ENCODE measurements at regions not wholly inside any gene's neighbourhood (a gene's known extent, or its start where the extent isn't known, plus 50 kb on each side); places are given as distances from the start of the nearest gene placed in this dataset.
A peak's percentile ranks its signal among the peaks of the same experiment; 100 is the strongest.
"Not testable (repeated sequence)": the region's sequence is repeated elsewhere in the genome, so short reads cannot be mapped to it uniquely, and the experiment has no call there.

DNA sequence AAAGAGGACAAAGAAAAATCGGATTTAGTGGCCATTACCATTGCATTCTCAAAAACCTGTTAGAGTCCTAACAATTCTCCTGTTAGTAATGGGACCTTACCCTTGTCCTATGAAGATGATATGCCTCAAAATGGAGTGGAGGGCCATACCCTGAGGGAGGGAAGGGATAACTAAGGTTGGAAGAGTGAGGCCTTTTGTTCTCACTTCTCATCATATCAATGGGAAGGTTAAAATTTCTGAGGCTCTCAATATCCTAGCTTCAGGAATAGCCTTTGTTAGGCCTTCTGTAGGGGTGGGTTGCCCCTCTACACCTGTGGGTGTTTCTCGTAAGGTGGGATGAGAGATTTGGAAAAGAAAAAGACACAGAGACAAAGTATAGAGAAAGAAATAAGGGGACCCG, 109.4 kb upstream of the SGIP1 start:
- 90% methylated on average over 2 of the region's 3 CpGs for WGBS

DNA sequence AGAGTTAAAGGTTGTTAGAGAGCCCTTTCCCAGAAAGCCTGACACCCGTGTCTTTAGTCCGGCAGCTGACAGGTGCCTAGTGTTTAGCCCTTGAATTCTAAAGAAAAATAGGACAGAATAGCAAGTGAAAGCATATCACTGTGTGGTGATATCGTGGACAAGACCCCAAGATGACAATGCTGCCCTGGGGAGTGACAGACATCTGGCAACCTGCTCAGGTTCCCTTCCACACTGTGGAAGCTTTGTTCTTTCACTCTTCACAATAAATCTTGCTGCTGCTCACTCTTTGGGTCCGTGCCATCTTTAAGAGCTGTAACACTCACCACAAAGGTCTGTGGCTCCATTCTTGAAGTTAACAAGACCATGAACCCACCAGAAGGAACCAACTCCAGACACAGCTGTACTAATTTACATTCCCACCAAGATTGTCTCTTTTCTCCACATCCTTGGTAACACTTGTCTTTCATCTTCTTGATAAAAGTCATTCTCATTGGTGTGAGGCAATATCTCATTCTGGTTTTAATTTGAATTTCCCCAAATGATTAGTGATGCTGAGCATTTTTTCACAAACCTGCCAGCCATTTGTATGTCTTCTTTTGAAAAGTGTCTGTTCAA, 107.6 kb upstream of the SGIP1 start:
- no peaks in the 10 kb centered on the region for H3K9me3 ChIP-seq (ENCODE audit: control insufficient read depth, low read length)
- DNase-seq (no peak), ATAC-seq (no peak)
- WGBS, result 55% methylated on average over 4 of the region's 4 CpGs
- intact Hi-C loops (cut with DNase I), result no loop called here
- H3K4me1 ChIP-seq (ENCODE audit: control insufficient read depth, insufficient read depth, low read length), result no peaks in the 10 kb centered on the region
- no peak overlapping the region for H3K27ac ChIP-seq (ENCODE audit: low read length)
- H3K27me3 ChIP-seq (ENCODE audit: control insufficient read depth, insufficient read depth), result no peaks in the 10 kb centered on the region
- no peak overlapping the region for H3K4me3 ChIP-seq (ENCODE audit: low read length)

More for the DNA sequence above, 109.4 kb upstream of the SGIP1 start:
- H3K27me3 ChIP-seq (ENCODE audit: control insufficient read depth, insufficient read depth); intact Hi-C loops (cut with DNase I); H3K9me3 ChIP-seq (ENCODE audit: control insufficient read depth, low read length); DNase-seq; H3K4me3 ChIP-seq (ENCODE audit: low read length); H3K27ac ChIP-seq (ENCODE audit: low read length); ATAC-seq; H3K4me1 ChIP-seq (ENCODE audit: control insufficient read depth, insufficient read depth, low read length): not testable (repeated sequence)

DNA sequence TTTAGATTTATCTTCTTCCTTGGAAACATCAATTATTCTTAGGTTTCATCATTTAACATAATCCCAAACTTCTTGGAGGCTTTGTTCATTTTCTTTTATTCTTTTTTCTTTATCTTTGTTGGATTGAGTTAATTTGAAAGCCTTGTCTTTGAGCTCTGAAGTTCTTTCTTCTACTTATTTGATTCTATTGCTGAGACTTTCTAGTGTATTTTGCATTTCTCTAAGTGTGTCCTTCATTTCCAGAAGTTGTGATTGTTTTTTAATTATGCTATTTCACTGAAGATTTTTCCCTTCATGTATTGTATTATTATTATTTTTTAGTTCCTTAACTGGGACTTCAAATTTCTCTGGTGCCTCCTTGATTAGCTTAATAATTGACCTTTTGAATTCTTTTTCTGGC, 103.1 kb upstream of the SGIP1 start:
- H3K27me3 ChIP-seq (ENCODE audit: control insufficient read depth, insufficient read depth); ATAC-seq; H3K4me3 ChIP-seq (ENCODE audit: low read length); DNase-seq; intact Hi-C loops (cut with DNase I); H3K4me1 ChIP-seq (ENCODE audit: control insufficient read depth, insufficient read depth, low read length); H3K27ac ChIP-seq (ENCODE audit: low read length); H3K9me3 ChIP-seq (ENCODE audit: control insufficient read depth, low read length): not testable (repeated sequence)

DNA sequence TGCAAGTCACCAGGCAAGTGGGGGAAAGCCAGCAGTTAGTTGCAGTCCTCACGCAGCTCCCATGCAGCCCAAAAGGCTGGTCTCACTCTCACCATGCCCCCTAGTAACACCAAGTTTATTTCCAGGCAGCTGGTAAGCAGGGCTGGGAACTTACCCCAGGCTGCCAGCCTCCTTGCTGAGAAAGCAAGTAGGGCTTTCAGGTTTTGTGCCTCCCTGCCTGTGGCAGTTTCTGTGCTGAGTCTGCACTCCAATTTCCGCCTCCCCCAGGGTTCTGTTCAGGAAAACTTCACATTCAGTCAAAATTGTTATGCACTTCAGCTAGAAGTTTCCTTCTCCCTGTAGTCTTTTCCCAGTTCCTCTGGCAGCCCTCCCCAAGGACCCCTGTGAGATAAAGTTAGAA, 102.0 kb upstream of the SGIP1 start:
- DNase-seq, result no peak
- no peaks in the 10 kb centered on the region for H3K27me3 ChIP-seq (ENCODE audit: control insufficient read depth, insufficient read depth)
- H3K4me3 ChIP-seq (ENCODE audit: low read length), result no peak overlapping the region
- no peak for ATAC-seq
- no peaks in the 10 kb centered on the region for H3K4me1 ChIP-seq (ENCODE audit: control insufficient read depth, insufficient read depth, low read length)
- no peaks in the 10 kb centered on the region for H3K9me3 ChIP-seq (ENCODE audit: control insufficient read depth, low read length)
- WGBS, result over 99% methylated on average over 2 of the region's 2 CpGs
- intact Hi-C loops (cut with DNase I), result no loop called here
- no peak overlapping the region for H3K27ac ChIP-seq (ENCODE audit: low read length)

DNA sequence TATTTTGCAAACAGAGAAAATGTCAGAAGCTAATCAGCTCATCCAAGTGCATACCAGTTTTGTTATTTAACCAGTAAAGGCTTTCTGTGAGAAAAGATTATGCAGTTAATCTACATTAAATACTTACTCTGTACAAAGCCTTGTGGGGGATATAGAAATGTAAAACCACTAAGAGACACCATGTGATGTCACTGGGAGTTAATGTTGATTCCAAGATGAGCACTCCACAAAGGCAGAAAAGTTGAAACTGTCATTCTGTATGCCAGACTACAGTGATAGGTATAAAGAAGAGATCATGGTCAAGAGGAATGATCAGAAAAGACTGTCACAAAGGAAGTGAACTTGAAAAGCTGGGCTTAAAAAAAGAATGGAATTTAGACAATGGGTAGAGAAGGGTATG, 100.3 kb upstream of the SGIP1 start:
- intact Hi-C loops (cut with DNase I), result no loop called here
- H3K9me3 ChIP-seq (ENCODE audit: control insufficient read depth, low read length), result no peaks in the 10 kb centered on the region
- no peak overlapping the region for H3K27ac ChIP-seq (ENCODE audit: low read length)
- DNase-seq (no peak), ATAC-seq (no peak)
- H3K4me3 ChIP-seq (ENCODE audit: low read length), result no peak overlapping the region
- H3K4me1 ChIP-seq (ENCODE audit: control insufficient read depth, insufficient read depth, low read length), result no peaks in the 10 kb centered on the region
- no peaks in the 10 kb centered on the region for H3K27me3 ChIP-seq (ENCODE audit: control insufficient read depth, insufficient read depth)

DNA sequence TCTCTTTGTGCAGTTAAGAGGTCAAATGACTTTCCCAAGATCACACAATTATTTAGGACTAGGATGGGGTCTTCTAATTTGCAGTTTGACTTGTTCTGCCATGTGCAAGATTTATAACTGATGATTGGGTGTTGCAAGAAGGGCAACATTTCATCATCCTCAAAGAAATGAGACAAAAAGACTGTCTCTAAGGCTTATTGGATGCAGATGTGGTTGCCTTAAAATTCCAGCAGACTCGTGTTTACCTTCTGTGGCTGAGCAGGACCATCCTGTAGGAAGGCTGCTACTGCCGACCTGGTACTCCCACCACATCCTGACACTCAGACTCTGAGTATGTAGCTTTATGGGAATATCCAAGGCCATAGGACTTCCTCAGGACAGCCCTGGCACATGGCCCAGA, 99.9 kb upstream of the SGIP1 start:
- Histone ChIP-seq H3K4me1 (ENCODE audit: control insufficient read depth, insufficient read depth, low read length) (no peaks in the 10 kb centered on the region), H3K9me3 (ENCODE audit: control insufficient read depth, low read length) (no peaks in the 10 kb centered on the region), H3K4me3 (ENCODE audit: low read length) (no peak overlapping the region), H3K27ac (ENCODE audit: low read length) (no peak overlapping the region), H3K27me3 (ENCODE audit: control insufficient read depth, insufficient read depth) (no peaks in the 10 kb centered on the region)
- DNase-seq (no peak), ATAC-seq (no peak)
- 73% methylated on average over 2 of the region's 2 CpGs for WGBS
- intact Hi-C loops (cut with DNase I), result no loop called here

DNA sequence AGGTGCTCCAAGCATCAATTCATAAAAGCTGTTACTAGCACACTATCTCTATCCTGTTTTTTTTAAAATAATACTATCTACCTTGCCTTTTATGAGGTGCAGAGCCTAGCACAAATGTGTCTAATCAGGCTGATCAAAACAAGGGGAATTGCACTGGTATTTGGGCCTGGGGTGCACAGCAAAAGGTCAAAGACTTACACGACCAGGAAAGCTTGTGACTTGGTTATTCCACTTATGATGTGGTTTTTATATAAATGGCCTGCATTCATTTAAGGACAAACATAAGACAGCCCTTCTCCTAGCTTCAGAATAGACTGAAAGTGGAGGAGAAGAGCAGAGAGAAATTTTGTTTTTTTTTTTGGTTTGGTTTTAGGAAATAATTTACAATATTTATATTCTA, 98.4 kb upstream of the SGIP1 start:
- Histone ChIP-seq H3K4me3 (ENCODE audit: low read length) (no peak overlapping the region), H3K4me1 (ENCODE audit: control insufficient read depth, insufficient read depth, low read length) (no peaks in the 10 kb centered on the region), H3K9me3 (ENCODE audit: control insufficient read depth, low read length) (no peaks in the 10 kb centered on the region), H3K27me3 (ENCODE audit: control insufficient read depth, insufficient read depth) (no peaks in the 10 kb centered on the region), H3K27ac (ENCODE audit: low read length) (no peak overlapping the region)
- DNase-seq (no peak), ATAC-seq (no peak)
- intact Hi-C loops (cut with DNase I), result no loop called here
- WGBS, result 84% methylated on average over 1 of the region's 1 CpG

DNA sequence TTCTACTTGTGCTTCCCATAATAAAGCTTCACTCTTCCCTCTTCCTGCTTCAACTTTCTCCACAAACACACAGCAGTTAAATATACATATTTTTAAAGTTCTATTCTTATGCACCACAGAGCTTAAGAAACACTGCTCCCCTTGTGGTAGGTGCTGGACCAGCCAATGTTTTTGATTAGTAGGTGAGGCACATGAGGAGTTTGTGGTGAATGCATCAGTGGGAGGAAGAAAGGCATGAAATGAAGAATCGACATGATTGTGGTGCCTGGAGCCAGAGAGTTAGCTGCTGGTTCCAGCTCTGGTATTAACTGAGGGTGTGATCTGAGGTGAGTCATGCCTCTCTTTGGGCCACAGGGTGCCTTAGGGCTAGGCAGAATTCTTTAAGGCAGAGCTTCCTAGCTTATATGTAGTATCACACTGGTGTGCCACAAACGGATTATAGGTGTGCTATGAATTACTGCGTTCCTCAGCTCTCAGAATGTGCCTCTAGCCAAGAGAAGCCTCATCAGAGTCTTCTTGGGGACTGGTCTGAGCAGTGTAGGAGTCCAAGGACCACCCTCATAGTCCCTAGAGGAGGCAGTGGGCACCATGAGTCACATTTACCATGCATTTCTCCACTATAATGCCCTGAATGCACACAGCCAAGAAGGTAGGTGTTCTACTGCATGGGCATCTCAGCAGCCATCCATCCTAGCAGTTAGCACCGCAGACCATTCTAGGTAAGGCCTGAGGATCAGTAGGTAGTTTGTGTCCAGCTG, 97.4 kb upstream of the SGIP1 start:
- no peak for ATAC-seq
- no peaks in the 10 kb centered on the region for H3K9me3 ChIP-seq (ENCODE audit: control insufficient read depth, low read length)
- 86% methylated on average over 4 of the region's 4 CpGs for WGBS

DNA sequence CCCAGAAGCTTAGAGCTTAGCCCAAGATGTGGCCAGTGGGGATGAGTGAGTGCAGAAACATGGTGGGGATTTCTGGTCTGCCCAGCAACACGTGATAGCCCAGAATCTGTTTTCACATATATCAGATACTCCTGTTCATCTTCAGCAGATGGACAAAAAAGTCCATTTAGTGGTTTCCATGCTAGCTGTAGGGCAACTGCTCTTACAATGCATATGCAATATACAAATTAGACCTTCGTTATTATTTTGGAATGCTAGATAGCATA, 96.9 kb upstream of the SGIP1 start:
- Histone ChIP-seq H3K27me3 (ENCODE audit: control insufficient read depth, insufficient read depth) (no peaks in the 10 kb centered on the region), H3K4me1 (ENCODE audit: control insufficient read depth, insufficient read depth, low read length) (no peaks in the 10 kb centered on the region), H3K4me3 (ENCODE audit: low read length) (no peak overlapping the region), H3K27ac (ENCODE audit: low read length) (no peak overlapping the region), H3K9me3 (ENCODE audit: control insufficient read depth, low read length) (no peaks in the 10 kb centered on the region)
- intact Hi-C loops (cut with DNase I), result no loop called here
- DNase-seq (no peak), ATAC-seq (no peak)
- WGBS, result 94% methylated on average over 2 of the region's 2 CpGs

More for the DNA sequence above, 97.4 kb upstream of the SGIP1 start:
- H3K4me1 ChIP-seq (ENCODE audit: control insufficient read depth, insufficient read depth, low read length), result no peaks in the 10 kb centered on the region
- H3K27ac ChIP-seq (ENCODE audit: low read length), result no peak overlapping the region
- H3K4me3 ChIP-seq (ENCODE audit: low read length), result no peak overlapping the region
- peak in 1 of 3 donors; percentile 29 for DNase-seq
- H3K27me3 ChIP-seq (ENCODE audit: control insufficient read depth, insufficient read depth), result no peaks in the 10 kb centered on the region
- intact Hi-C loops (cut with DNase I), result no loop called here

DNA sequence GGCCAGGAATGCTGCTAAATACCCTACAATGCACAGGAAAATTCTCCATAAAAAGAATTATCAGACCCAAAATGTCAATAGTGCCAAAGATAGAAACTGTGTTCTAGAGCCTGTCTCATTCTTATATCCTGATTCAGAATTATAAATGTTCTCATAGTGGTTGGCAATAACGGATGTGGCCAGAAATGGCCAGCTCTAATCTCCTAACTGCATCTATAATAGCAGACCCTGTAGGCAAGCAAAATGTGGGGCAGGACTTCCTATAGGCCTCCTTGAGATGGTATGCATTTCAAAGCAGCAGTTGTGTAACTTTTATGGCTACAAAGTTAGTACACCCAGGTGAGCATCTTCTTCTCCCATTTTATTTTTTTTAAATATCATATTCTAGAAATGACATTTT, 95.9 kb upstream of the SGIP1 start:
- 85% methylated on average over 1 of the region's 1 CpG for WGBS
- Histone ChIP-seq H3K9me3 (ENCODE audit: control insufficient read depth, low read length) (no peaks in the 10 kb centered on the region), H3K27ac (ENCODE audit: low read length) (no peak overlapping the region), H3K27me3 (ENCODE audit: control insufficient read depth, insufficient read depth) (no peaks in the 10 kb centered on the region), H3K4me3 (ENCODE audit: low read length) (no peak overlapping the region), H3K4me1 (ENCODE audit: control insufficient read depth, insufficient read depth, low read length) (no peaks in the 10 kb centered on the region)
- ATAC-seq (no peak), DNase-seq (no peak)
- intact Hi-C loops (cut with DNase I), result no loop called here

DNA sequence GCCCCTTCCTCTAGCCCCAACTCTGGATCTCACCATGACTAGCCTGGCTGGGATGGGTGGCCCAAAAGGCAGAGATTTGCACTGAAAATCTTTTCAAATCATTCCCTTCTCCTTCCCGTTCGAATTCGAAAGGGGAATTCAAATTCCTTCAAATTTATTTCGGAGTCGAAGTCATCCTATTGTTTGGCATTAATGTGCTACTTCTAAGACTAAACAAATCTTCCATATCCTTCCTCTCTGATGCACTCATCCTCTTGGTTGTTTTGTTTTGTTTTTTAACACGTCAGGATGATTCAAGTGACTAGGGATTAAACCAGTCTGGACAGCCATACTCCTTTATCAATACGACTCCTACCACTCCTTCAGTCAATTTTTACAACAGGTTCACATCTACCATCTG, 95.5 kb upstream of the SGIP1 start:
- H3K27ac ChIP-seq (ENCODE audit: low read length), result no peak overlapping the region
- no peaks in the 10 kb centered on the region for H3K27me3 ChIP-seq (ENCODE audit: control insufficient read depth, insufficient read depth)
- DNase-seq, result no peak
- H3K4me1 ChIP-seq (ENCODE audit: control insufficient read depth, insufficient read depth, low read length), result no peaks in the 10 kb centered on the region
- intact Hi-C loops (cut with DNase I), result no loop called here
- ATAC-seq, result no peak
- 76% methylated on average over 7 of the region's 7 CpGs for WGBS
- H3K4me3 ChIP-seq (ENCODE audit: low read length), result no peak overlapping the region
- H3K9me3 ChIP-seq (ENCODE audit: control insufficient read depth, low read length), result no peaks in the 10 kb centered on the region

Data from right cardiac atrium (tissue), 5 donors.